Kidney epithelial cell (primary cell): ENCODE measurements at regions not wholly inside any gene's neighbourhood (a gene's known extent, or its start where the extent isn't known, plus 50 kb on each side); places are given as distances from the start of the nearest gene placed in this dataset.
A peak's percentile ranks its signal among the peaks of the same experiment; 100 is the strongest.

Experiments used
- DNase-seq: peaks from one replicate; pipeline ENCODE4 v3.0.0-alpha.2; 2010; ENCODE audit warnings: low read depth
- H3K27me3 ChIP-seq: 2 replicates; pipeline ENCODE4 v1.6.0; 2011; ENCODE audit warnings: low read length; ENCODE audit not compliant: control insufficient read depth, insufficient read depth
- H3K36me3 ChIP-seq: 2 replicates; pipeline ENCODE4 v1.5.1; 2011; ENCODE audit warnings: low read length; ENCODE audit not compliant: control insufficient read depth, insufficient read depth
- H3K4me3 ChIP-seq: 2 replicates; pipeline ENCODE4 v1.5.1; 2011; ENCODE audit warnings: low read depth, mild to moderate bottlenecking, control low read depth, low read length
- CTCF ChIP-seq: IDR thresholded peaks from 2 replicates; pipeline ENCODE4 v1.5.1; 2011; ENCODE audit warnings: mild to moderate bottlenecking, moderate library complexity, low read length, control low read depth, inconsistent platforms; ENCODE audit not compliant: insufficient read depth, poor library complexity, severe bottlenecking

GRCh38 chr1:224525411-224526040 is 90.6 kb upstream of the CNIH3 start:
- TF ChIP-seq CTCF: no peak
- no peak overlapping the region for H3K4me3 ChIP-seq
- no peaks in the 10 kb centered on the region for H3K36me3 ChIP-seq
- no peaks in the 10 kb centered on the region for H3K27me3 ChIP-seq
- DNase-seq: no peak

GRCh38 chr1:224526771-224527170 is 89.3 kb upstream of the CNIH3 start:
- Histone ChIP-seq H3K27me3 (no peaks in the 10 kb centered on the region), H3K36me3 (no peaks in the 10 kb centered on the region), H3K4me3 (no peak overlapping the region)
- TF ChIP-seq CTCF: no peak
- DNase-seq: no peak

- DNase-seq: peak; percentile 80
- no peak for TF ChIP-seq CTCF
- Histone ChIP-seq H3K36me3 (no peaks in the 10 kb centered on the region), H3K4me3 (no peak overlapping the region), H3K27me3 (no peaks in the 10 kb centered on the region)
Observed at GRCh38 chr1:224528900-224529299, 87.2 kb upstream of the CNIH3 start.

- no peaks in the 10 kb centered on the region for H3K27me3 ChIP-seq
- no peak for DNase-seq
- H3K36me3 ChIP-seq: no peaks in the 10 kb centered on the region
- no peak overlapping the region for H3K4me3 ChIP-seq
- no peak for TF ChIP-seq CTCF
Observed at GRCh38 chr1:224529844-224530243, 86.3 kb upstream of the CNIH3 start.

- TF ChIP-seq CTCF: no peak
- DNase-seq: no peak
- Histone ChIP-seq H3K27me3 (no peaks in the 10 kb centered on the region), H3K4me3 (no peak overlapping the region), H3K36me3 (no peaks in the 10 kb centered on the region)
Observed at GRCh38 chr1:224533517-224533916, 82.6 kb upstream of the CNIH3 start.

- Histone ChIP-seq H3K36me3 (no peaks in the 10 kb centered on the region), H3K4me3 (no peak overlapping the region), H3K27me3 (no peaks in the 10 kb centered on the region)
- no peak for TF ChIP-seq CTCF
- no peak for DNase-seq
Observed at GRCh38 chr1:224534731-224535130, 81.4 kb upstream of the CNIH3 start.
